K562 (cell line): ENCODE measurements at regions not wholly inside any gene's neighbourhood (a gene's known extent, or its start where the extent isn't known, plus 50 kb on each side); places are given as distances from the start of the nearest gene placed in this dataset.

Experiments
- ATAC-seq: fragments of 200-7000 bp; cut with Tn5 transposase; 3 replicates; pipeline ENCODE4 v1.9.1; 2020; ENCODE audit warnings: moderate library complexity
- BruUV-seq: library from RNA; stranded (reverse); fragments of 400-500 nt; replicated peaks from 2 replicates; lab custom pipeline; 2021; lab: Mats Ljungman, UMichigan
- CTCF ChIA-PET: fragments of 300-600 bp; formaldehyde crosslinking; extraction: SDS; loops from one replicate; lab custom pipeline; 2021; ENCODE audit warnings: low intra/inter-chr PET ratio; lab: Yijun Ruan, JAX
- POLR2A ChIA-PET: fragments of 300-600, 350-650 bp; sonication (Branson Sonifier 250); formaldehyde crosslinking; extraction: SDS; loops from one replicate; lab custom pipeline; 2021; ENCODE audit warnings: antibody characterized with exemption, inconsistent platforms; lab: Yijun Ruan, JAX
- DNase-seq, 4 experiments: peaks; one replicate each; pipeline versions ENCODE4 v3.0.0 to v3.0.0-alpha.2; 2011 to 2018; ENCODE audit warnings: low spot score in 3 of 4, mixed read lengths in 3 of 4; ENCODE audit errors: extremely low read depth in 1 of 4
- FAIRE-seq: peaks from 2 replicates; lab custom pipeline; 2011; peaks lifted over from hg19 to GRCh38; lab: Jason Lieb, UNC
- H2AFZ ChIP-seq: 2 replicates; pipeline ENCODE4 v1.6.0; 2011; ENCODE audit warnings: low read depth, low read length, control low read depth, inconsistent platforms
- H3K27ac ChIP-seq: fragments of 200-600 bp; 3 replicates; pipeline ENCODE4 v1.8.0; 2011; ENCODE audit warnings: low read depth, mild to moderate bottlenecking, control low read depth, inconsistent platforms, low read length, moderate library complexity, mixed read lengths; ENCODE audit errors: extremely low read depth
- H3K27me3 ChIP-seq, 2 experiments: fragments of 300-600 bp in 1 of 2; 2 replicates in 1 of 2; 3 replicates in 1 of 2; pipeline versions ENCODE4 v1.6.0 to v1.8.0; 2011; ENCODE audit warnings: inconsistent platforms in 2 of 2, low read length in 2 of 2, mild to moderate bottlenecking in 1 of 2, mixed read lengths in 1 of 2, moderate library complexity in 1 of 2; ENCODE audit not compliant: control insufficient read depth in 2 of 2, insufficient read depth in 2 of 2
- H3K36me3 ChIP-seq: fragments of 300-600 bp; 3 replicates; pipeline ENCODE4 v1.8.0; 2011; ENCODE audit warnings: mild to moderate bottlenecking, low read length, inconsistent platforms; ENCODE audit not compliant: control insufficient read depth, insufficient read depth
- H3K4me1 ChIP-seq, 2 experiments: fragments of 200-600 bp in 1 of 2; replicated peaks in 1 of 2; 2 replicates in 1 of 2; 3 replicates in 1 of 2; pipeline versions ENCODE4 v1.5.1 to v1.8.0; 2011; ENCODE audit warnings: inconsistent platforms in 2 of 2, low read length in 2 of 2, mild to moderate bottlenecking in 1 of 2, mixed read lengths in 1 of 2, moderate library complexity in 1 of 2; ENCODE audit not compliant: control insufficient read depth in 2 of 2, insufficient read depth in 2 of 2
- H3K4me2 ChIP-seq: 2 replicates; pipeline ENCODE4 v1.6.1; 2011; ENCODE audit warnings: low read length, control low read depth, inconsistent platforms, mixed read lengths; ENCODE audit not compliant: insufficient read depth
- H3K4me3 ChIP-seq: fragments of 200-600 bp; sonication (generic), shearing (Covaris generic); 2 replicates; pipeline ENCODE4 v1.5.1; 2016; ENCODE audit warnings: control low read depth, inconsistent platforms
- H3K79me2 ChIP-seq: fragments of 200-600 bp; 3 replicates; pipeline ENCODE4 v1.8.0; 2011; ENCODE audit warnings: low read length, inconsistent platforms; ENCODE audit not compliant: control insufficient read depth, insufficient read depth
- H3K9ac ChIP-seq, 2 experiments: 2 replicates each; pipeline versions ENCODE4 v1.6.0 to v1.6.1; 2011; ENCODE audit warnings: low read depth in 2 of 2, low read length in 2 of 2, control low read depth in 1 of 2, inconsistent platforms in 1 of 2, mild to moderate bottlenecking in 1 of 2, mixed read lengths in 1 of 2; ENCODE audit not compliant: insufficient read depth in 1 of 2
- H3K9me1 ChIP-seq: one replicate; pipeline ENCODE4 v1.6.0; 2011; ENCODE audit warnings: inconsistent platforms, mild to moderate bottlenecking, low read length, moderate library complexity; ENCODE audit not compliant: control insufficient read depth, insufficient read depth
- H3K9me3 ChIP-seq: replicated peaks from 2 replicates; pipeline ENCODE4 v1.5.1; 2011; ENCODE audit warnings: low read depth, low read length, inconsistent platforms; ENCODE audit not compliant: control insufficient read depth, insufficient read depth
- H4K20me1 ChIP-seq: replicated peaks from 2 replicates; pipeline ENCODE4 v1.6.1; 2011; ENCODE audit warnings: low read length, inconsistent platforms, mixed read lengths; ENCODE audit not compliant: control insufficient read depth, insufficient read depth
- BRD9 ChIP-seq: fragments of 450-650 bp; IDR thresholded peaks from 2 replicates; pipeline ENCODE4 v1.6.1; 2018; ENCODE audit warnings: low read depth; ENCODE audit not compliant: partially characterized antibody
- CCAR2 ChIP-seq: fragments of 200-400 bp; formaldehyde crosslinking; IDR thresholded peaks from 2 replicates; pipeline ENCODE4 v1.6.1; 2017; ENCODE audit warnings: mild to moderate bottlenecking, low read depth, low read length
- ETS1 ChIP-seq: conservative IDR thresholded peaks from 2 replicates; pipeline ENCODE4 v1.6.1; 2011; ENCODE audit warnings: low read depth, mild to moderate bottlenecking, low read length; ENCODE audit not compliant: control insufficient read depth
- FOSL1 ChIP-seq: fragments of 200-800 bp; sonication (Bioruptor generic); conservative IDR thresholded peaks from 2 replicates; pipeline ENCODE4 v1.6.1; 2016; ENCODE audit warnings: missing genetic modification characterization, missing compliant biosample characterization
- JUND ChIP-seq, 2 experiments: IDR thresholded peaks; 2 replicates in 1 of 2; 3 replicates in 1 of 2; pipeline ENCODE4 v1.6.1; 2011; ENCODE audit warnings: borderline replicate concordance in 2 of 2, low read depth in 2 of 2, low read length in 2 of 2, improper control_type of control experiment in 1 of 2, missing biosample characterization in 1 of 2, missing genetic modification characterization in 1 of 2, missing genetic modification reagents in 1 of 2
- PYGO2 ChIP-seq: fragments of 450-650 bp; IDR thresholded peaks from 2 replicates; pipeline ENCODE4 v1.6.1; 2016; ENCODE audit warnings: mild to moderate bottlenecking, missing genetic modification characterization, moderate library complexity, missing compliant biosample characterization
- SMARCC2 ChIP-seq: fragments of 450-650 bp; IDR thresholded peaks from 2 replicates; pipeline ENCODE4 v1.6.1; 2017; ENCODE audit warnings: antibody characterized with exemption, moderate library complexity, mild to moderate bottlenecking, low read depth
- SPI1 ChIP-seq: IDR thresholded peaks from 2 replicates; pipeline ENCODE4 v1.6.1; 2011; ENCODE audit warnings: low read depth, low read length, control low read depth, borderline replicate concordance
- ZNF408 ChIP-seq: fragments of 250-450 bp; sonication (Bioruptor Pico); IDR thresholded peaks from 2 replicates; pipeline ENCODE4 v1.4.0; 2020; ENCODE audit warnings: low read depth, mild to moderate bottlenecking, moderate library complexity
- WGBS: fragments of 100-300 bp; shearing (Covaris generic); methylation state at CpG from one replicate; pipeline ENCODE4 v1.1.6; 2016; ENCODE audit warnings: low coverage, mixed read lengths; ENCODE audit not compliant: insufficient coverage; ENCODE audit errors: missing lambda C conversion rate; 5-methylcytosine and 5-hydroxymethylcytosine counted together
- in situ Hi-C: fragments of 300-500 bp; cut with MboI; formaldehyde crosslinking; loops from 4 replicates; pipeline ENCODE4 v1.15.0; 2018; ENCODE audit warnings: inconsistent platforms, mixed read lengths
- intact Hi-C: fragments of 100-400 bp; cut with micrococcal nuclease; formaldehyde crosslinking; loops from 2 replicates; pipeline ENCODE4 v1.14.2; 2022
- TF ChIP-seq, protein P1 (sequence below): fragments of 150-350 bp; conservative IDR thresholded peaks from 2 replicates; pipeline ENCODE4 v1.6.1; 2014; ENCODE audit warnings: low read length

GRCh38 chr1:220979371-220979770, 100.1 kb downstream of the HLX start:
- Histone ChIP-seq H3K79me2 (no peaks in the 10 kb centered on the region), H3K27ac (no peak overlapping the region), H3K4me1 (peaks cover 7% of the 10 kb centered on the region in 2 experiments; a peak in 2 of 5 replicates), H3K27me3 (no peaks in the 10 kb centered on the region), H3K36me3 (no peaks in the 10 kb centered on the region), H3K4me3 (no peak overlapping the region), H2AFZ (no peak overlapping the region), H4K20me1 (no peaks in the 10 kb centered on the region), H3K9me3 (no peaks in the 10 kb centered on the region), H3K9me1 (no peaks in the 10 kb centered on the region), H3K9ac (no peak overlapping the region), H3K4me2 (no peak overlapping the region)
- DNase-seq (no peak), FAIRE-seq (no peak), ATAC-seq (no peak)
- ChIA-PET POLR2A (interaction anchor here (1.5 kb wide), 1 partner anchor 12 kb away, joined by 6 read pairs; no protein-coding TSS in a partner anchor), CTCF (interaction anchor here (0.6 kb wide), 1 partner anchor 13 kb away, joined by 3 read pairs; no protein-coding TSS in a partner anchor)
- intact Hi-C loops, result no loop called here
- WGBS, result 3% methylated on average over 3 of the region's 3 CpGs
- BruUV-seq, result no TSS peak
- in situ Hi-C loops, result no loop called here
- no peak for TF ChIP-seq BRD9
- TF ChIP-seq SMARCC2, result no peak

DNA sequence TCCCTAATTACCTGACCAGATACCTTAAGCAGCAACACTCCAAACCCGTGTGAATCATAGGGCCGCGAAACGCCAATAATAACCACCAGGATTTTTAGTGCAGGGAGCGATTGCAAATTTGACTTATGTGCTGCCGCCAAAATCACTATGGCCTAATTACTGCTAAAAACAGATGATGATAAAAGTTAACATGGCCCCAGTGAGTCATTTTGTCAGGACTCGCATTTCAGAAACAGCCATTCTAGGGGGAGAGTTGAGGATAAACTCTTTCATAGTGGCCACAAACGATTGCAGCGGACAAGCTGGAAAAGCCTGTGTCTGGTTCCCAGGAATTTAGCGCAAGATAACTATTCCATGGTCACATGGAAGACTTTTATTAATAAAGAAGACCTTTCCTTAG, 103.4 kb downstream of the HLX start:
- POLR2A ChIA-PET, result interaction anchor here (0.6 kb wide), 1 partner anchor 12 kb away, joined by 3 read pairs; no protein-coding TSS in a partner anchor
- Histone ChIP-seq H3K79me2 (no peaks in the 10 kb centered on the region), H3K27ac (no peak overlapping the region), H3K36me3 (no peaks in the 10 kb centered on the region), H3K4me3 (no peak overlapping the region), H3K9ac (no peak overlapping the region), H3K4me2 (peak overlapping the region; percentile 10; the same call in 1 of the 2 replicates), H2AFZ (peak overlapping the region; percentile 21; the same call in 1 of the 2 replicates), H3K9me1 (no peaks in the 10 kb centered on the region), H3K4me1 (peaks cover 7% of the 10 kb centered on the region in 2 experiments; a peak in 2 of 5 replicates), H3K27me3 (no peaks in the 10 kb centered on the region), H4K20me1 (no peaks in the 10 kb centered on the region), H3K9me3 (no peaks in the 10 kb centered on the region)
- CTCF ChIA-PET, result no interaction called here
- 19% methylated on average over 10 of the region's 10 CpGs for WGBS
- FAIRE-seq (no peak), DNase-seq (peak in 1 of 4 experiments; percentile 19), ATAC-seq (no peak)
- in situ Hi-C loops, result no loop called here
- intact Hi-C loops, result loop anchor here (5.0 kb wide), 1 partner anchor 75 kb away; no protein-coding TSS in a partner anchor
- TF ChIP-seq JUND (IDR thresholded peaks at IDR 0.05; ENCODE audit: borderline replicate concordance, low read depth, low read length) (peak; percentile 17; the same call in 1 of the 2 replicates), JUND (tag; IDR thresholded peaks at IDR 0.05; ENCODE audit: borderline replicate concordance, low read depth, low read length) (no peak), ETS1 (no peak), SPI1 (0 out of 2 replicates have a peak, but pooled peaks have one; percentile 15), ZNF408 (CRISPR knock-in tag) (no peak), PYGO2 (tag) (no peak), CCAR2 (no peak), FOSL1 (tag) (peak; percentile 49; the same call in 1 of the 2 replicates)
- TF ChIP-seq, protein P1, sequence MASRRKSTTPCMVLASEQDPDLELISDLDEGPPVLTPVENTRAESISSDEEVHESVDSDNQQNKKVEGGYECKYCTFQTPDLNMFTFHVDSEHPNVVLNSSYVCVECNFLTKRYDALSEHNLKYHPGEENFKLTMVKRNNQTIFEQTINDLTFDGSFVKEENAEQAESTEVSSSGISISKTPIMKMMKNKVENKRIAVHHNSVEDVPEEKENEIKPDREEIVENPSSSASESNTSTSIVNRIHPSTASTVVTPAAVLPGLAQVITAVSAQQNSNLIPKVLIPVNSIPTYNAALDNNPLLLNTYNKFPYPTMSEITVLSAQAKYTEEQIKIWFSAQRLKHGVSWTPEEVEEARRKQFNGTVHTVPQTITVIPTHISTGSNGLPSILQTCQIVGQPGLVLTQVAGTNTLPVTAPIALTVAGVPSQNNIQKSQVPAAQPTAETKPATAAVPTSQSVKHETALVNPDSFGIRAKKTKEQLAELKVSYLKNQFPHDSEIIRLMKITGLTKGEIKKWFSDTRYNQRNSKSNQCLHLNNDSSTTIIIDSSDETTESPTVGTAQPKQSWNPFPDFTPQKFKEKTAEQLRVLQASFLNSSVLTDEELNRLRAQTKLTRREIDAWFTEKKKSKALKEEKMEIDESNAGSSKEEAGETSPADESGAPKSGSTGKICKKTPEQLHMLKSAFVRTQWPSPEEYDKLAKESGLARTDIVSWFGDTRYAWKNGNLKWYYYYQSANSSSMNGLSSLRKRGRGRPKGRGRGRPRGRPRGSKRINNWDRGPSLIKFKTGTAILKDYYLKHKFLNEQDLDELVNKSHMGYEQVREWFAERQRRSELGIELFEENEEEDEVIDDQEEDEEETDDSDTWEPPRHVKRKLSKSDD, result no peak
- no TSS peak for BruUV-seq
